COLO829 (cell line): ENCODE measurements at regions not wholly inside any gene's neighbourhood (a gene's known extent, or its start where the extent isn't known, plus 50 kb on each side); places are given as distances from the start of the nearest gene placed in this dataset.
A peak's percentile ranks its signal among the peaks of the same experiment; 100 is the strongest.
"Not testable (repeated sequence)": the region's sequence is repeated elsewhere in the genome, so short reads cannot be mapped to it uniquely, and the experiment has no call there.

Source experiments
- DNase-seq: peaks from one replicate; pipeline ENCODE4 v3.0.0; 2012; ENCODE audit warnings: low spot score

- DNase-seq, result no peak
Measured at GRCh38 chr17:22131740-22132139, 439.4 kb downstream of the KCNJ18 start.

- no peak for DNase-seq
Measured at GRCh38 chr17:22138861-22139469, 446.6 kb downstream of the KCNJ18 start.

- no peak for DNase-seq
Measured at GRCh38 chr17:22142091-22142490, 449.8 kb downstream of the KCNJ18 start.

DNA sequence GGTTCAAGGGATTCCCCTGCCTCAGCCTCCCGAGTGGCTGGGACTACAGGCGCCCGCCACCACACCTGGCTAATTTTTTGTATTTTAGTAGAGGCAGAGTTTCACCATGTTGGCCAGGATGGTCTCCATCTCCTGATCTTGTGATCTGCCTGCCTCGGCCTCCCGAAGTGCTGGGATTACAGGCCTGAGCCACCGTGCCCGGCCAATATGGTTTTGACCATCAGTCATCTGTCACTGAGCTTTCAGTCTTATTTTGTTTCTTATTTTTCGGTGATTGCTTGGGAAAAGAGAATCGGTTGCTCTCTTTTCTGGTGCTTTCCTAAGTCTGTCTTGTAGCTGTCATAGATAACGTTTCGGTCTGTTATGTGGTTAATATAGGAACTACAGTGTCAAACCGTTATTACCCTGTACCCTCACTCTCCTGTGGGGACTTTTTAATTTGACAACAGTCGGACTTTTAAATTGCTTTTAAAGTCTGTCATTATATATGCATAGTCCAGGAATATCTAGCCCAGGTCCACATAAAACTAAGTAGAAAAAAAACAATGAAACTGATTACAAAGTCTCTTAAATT is 453.4 kb downstream of the KCNJ18 start:
- DNase-seq, result no peak

- DNase-seq, result no peak
Measured at GRCh38 chr17:22158364-22158763, 466.0 kb downstream of the KCNJ18 start.

- peak; percentile 59 for DNase-seq
Measured at GRCh38 chr17:22161376-22161775, 469.1 kb downstream of the KCNJ18 start.

DNA sequence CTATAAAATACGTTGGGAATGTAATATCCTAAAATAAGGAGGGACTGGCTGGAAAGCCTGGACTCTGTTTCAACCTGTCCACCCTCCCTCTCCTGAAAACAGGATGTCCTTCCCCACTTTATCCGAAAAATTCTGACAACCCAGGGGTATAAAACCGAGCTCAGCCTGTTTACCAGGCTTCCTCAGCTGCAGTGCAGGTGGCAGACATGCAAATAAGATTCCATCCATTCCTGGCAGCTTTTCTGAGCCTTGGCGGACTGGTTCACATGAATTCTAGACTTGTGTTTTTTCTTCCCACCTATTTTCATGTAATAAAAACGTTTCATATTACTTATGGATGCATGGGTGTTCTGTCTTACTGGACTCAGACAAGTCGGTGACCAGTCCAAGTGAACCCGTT is 479.3 kb downstream of the KCNJ18 start:
- no peak for DNase-seq

DNA sequence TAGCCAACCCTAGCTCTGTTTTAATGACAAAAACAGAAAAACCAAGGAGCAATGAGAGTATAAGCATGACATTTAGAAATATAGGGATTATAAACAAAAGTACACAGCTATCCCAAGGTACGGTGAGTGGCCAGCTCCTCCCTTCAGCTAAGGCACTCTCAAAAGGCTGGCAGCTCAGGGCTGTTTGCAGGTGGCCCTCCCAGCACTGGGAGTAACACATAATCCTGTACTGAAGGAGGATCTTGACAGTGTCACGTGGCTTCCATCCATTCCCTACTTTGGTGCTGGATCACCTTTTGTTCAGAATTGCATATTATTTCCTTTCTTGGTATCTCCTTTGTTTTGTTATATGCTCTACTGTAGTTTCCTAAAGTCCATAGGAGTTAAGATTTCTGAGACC is 500.8 kb downstream of the KCNJ18 start:
- no peak for DNase-seq

- not testable (repeated sequence) for DNase-seq
Measured at GRCh38 chr17:22200187-22200586, 507.9 kb downstream of the KCNJ18 start.

GRCh38 chr17:22202702-22203101 is 510.4 kb downstream of the KCNJ18 start:
- no peak for DNase-seq

DNA sequence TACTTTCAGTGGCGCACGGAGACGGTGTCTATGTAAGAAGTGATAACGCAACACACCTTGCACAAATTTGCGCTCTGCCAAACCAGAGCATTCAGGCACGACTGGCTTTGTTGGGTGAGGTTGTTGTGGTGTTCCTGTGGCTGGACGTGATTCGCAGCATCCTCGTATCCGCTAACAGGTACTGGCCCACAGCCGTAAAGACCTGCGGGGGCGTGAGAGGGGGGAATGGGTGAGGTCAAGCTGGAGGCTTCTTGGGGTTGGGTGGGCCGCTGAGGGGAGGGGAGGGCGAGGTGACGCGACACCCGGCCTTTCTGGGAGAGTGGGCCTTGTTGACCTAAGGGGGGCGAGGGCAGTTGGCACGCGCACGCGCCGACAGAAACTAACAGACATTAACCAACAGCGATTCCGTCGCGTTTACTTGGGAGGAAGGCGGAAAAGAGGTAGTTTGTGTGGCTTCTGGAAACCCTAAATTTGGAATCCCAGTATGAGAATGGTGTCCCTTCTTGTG is 510.9 kb downstream of the KCNJ18 start:
- DNase-seq, result no peak

DNA sequence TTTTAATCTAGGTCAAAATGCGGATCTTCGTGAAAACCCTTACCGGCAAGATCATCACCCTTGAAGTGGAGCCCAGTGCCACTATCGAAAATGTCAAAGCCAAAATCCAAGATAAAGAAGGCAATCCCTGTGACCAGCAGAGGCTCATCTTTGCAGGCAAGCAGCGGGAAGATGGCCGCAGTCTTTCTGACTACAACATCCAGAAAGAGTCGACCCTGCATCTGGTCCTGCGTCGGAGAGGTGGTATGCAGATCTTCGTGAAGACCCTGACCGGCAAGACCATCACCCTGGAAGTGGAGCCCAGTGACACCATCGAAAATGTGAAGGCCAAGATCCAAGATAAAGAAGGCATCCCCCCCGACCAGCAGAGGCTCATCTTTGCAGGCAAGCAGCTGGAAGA is 511.8 kb downstream of the KCNJ18 start:
- DNase-seq, result not testable (repeated sequence)

GRCh38 chr17:22210212-22210611 is 517.9 kb downstream of the KCNJ18 start:
- not testable (repeated sequence) for DNase-seq

- DNase-seq, result not testable (repeated sequence)
Measured at GRCh38 chr17:22213169-22213568, 520.8 kb downstream of the KCNJ18 start.

DNA sequence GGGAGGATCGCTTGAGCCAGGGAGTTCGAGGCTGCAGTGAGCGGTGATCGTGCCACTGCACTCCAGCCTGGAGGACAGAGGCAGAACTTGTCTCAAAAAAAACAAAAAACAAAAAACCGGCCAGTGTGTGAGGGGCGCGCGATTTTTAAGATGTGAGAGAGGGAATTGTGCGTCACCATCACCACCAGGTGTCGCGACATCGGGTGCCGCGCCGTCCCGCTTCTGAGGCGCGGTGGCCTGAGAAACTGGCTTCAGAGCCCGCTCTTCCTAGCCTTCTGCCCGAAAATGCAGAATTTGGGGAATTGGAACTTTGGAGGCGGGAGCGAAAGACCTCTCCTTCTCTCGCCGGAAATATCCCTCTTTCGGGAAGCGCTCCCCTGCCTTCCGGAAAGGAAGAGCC is 524.8 kb downstream of the KCNJ18 start:
- DNase-seq, result no peak

- no peak for DNase-seq
Measured at GRCh38 chr17:22221344-22221743, 529.0 kb downstream of the KCNJ18 start.

- DNase-seq, result not testable (repeated sequence)
Measured at GRCh38 chr17:22226477-22226876, 534.2 kb downstream of the KCNJ18 start.

DNA sequence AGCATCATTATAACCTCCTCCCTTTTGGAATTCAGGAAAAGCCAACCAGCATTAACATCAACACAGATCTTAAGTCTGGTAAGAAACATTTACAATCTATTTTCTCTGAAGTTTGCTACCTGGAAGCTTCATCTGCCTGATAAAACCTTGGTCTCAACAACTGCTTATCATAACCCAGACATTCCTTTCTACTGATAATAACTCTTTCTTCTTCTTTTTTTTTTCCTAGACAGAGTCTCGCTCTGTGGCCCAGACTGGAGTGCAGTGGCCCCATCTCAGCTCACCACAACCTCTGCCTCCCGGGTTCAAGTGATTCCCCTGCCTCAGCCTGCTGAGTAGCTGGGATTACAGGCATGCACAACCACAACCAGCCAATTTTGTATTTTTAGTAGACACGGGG is 534.6 kb downstream of the KCNJ18 start:
- not testable (repeated sequence) for DNase-seq

DNA sequence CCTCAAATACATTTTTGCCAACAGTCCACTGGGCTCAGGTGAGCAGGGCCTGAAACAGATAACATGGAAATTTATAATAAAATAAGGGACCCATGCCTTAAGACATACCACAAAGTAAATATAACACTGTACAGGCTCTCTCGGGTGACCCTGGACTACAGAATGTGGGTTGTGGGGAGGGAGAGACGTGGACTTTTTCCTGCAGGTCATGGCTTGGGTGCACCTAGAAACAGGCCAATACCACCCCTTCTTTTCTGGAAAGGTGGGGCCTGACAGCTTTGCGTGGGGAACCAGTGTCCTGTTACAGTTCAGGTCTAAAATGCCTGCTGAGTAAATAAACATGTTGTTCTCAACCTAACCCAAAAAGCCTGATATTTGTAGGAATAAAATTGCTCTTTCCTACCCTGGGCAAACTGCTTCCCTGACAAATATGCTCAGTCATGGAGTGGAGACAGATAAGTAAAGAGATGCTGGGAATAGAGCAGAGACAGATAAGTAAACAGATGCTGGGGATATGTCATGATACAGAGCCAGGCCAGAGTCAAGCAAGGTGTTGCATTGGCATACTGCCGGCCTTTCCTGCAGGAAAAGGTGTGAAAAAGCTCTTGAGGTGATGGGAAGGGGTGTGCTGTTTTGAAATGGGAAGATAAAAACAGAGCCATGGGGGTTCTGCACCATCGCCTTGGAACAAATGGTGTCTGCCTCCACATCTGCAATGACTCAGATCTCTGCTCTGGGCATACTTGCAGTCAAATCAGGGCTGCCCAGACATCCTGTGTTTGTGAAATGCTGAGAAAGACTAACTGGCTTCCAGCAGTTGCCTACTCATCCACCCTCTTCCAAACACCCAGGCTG is 535.6 kb downstream of the KCNJ18 start:
- DNase-seq, result not testable (repeated sequence)

GRCh38 chr17:22229821-22230220 is 537.5 kb downstream of the KCNJ18 start:
- not testable (repeated sequence) for DNase-seq

DNA sequence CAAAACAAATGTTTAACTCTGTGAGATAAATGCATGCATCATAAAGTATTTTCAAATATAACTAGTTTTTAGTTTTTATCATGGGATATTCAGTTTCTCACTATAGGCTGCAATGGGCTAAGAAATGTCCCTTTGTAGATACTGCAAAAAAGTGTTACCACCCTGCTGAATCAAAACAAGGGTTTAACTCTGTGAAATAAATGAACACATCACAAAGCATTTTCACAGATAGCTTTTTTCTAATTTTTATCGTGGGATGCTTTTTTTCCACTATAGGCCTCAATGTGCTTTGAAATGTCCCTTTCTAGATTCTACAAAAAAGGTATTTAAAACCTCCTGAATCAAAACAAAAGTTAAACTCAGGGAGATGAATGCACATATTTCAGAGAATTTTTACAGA is 541.1 kb downstream of the KCNJ18 start:
- no peak for DNase-seq

DNA sequence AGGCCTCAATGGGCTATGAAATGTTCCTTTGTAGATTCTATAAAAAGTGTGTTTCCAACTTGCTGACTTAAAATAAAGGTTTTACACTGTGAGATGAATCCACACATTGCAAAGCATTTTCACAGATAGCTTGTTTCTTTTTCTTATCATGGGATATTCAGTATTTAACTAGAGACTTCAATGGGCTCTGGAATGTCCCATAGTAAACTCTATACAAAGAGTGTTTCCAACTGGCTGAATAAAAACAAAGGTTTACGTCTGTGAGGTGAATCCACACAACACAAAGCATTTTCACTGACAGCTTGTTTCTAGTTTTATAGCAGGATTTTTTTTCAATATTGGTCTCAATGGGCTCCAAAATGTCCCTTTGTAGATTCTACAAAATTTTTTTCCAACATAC is 550.1 kb downstream of the KCNJ18 start:
- no peak for DNase-seq

DNA sequence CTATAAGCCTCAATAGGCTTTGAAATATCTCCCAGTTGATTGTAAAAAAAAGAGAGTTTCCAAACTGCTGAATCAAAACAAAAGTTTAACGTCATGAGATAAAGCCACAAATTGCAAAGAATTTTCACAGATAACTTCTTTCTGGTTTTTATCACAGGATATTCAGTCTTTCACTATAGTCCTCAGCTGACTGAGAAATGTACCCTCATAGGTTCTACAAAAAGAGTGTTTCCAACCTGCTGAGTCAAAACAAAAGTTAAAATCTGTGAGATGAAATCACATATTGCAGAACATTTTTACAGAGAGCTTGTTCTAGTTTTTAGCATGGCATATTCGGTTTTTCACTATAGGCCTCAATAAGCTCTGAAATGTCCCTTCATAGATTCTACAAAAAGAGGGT is 559.2 kb downstream of the KCNJ18 start:
- no peak for DNase-seq
